Loucy (cell line): ENCODE measurements at regions not wholly inside any gene's neighbourhood (a gene's known extent, or its start where the extent isn't known, plus 50 kb on each side); places are given as distances from the start of the nearest gene placed in this dataset.
"Not testable (repeated sequence)": the region's sequence is repeated elsewhere in the genome, so short reads cannot be mapped to it uniquely, and the experiment has no call there.

Experiments
- H2AFZ ChIP-seq: fragments of 200-600 bp; sonication (generic); 2 replicates; pipeline ENCODE4 v1.6.0; 2016; ENCODE audit warnings: antibody characterized with exemption, mild to moderate bottlenecking, low read length, moderate library complexity
- H3F3A ChIP-seq: fragments of 200-600 bp; 2 replicates; pipeline ENCODE4 v1.6.0; 2016; ENCODE audit warnings: antibody characterized with exemption, low read depth, mild to moderate bottlenecking
- H3K27me3 ChIP-seq: fragments of 200-600 bp; sonication (generic); 2 replicates; pipeline ENCODE4 v1.6.1; 2014; ENCODE audit warnings: low read length, mild to moderate bottlenecking; ENCODE audit not compliant: insufficient read depth, poor library complexity, severe bottlenecking
- H3K36me3 ChIP-seq: fragments of 200-600 bp; sonication (generic); 2 replicates; pipeline ENCODE4 v1.6.1; 2016; ENCODE audit warnings: low read length; ENCODE audit not compliant: insufficient read depth
- H3K4me1 ChIP-seq: fragments of 200-600 bp; sonication (generic); 2 replicates; pipeline ENCODE4 v1.5.1; 2014; ENCODE audit warnings: low read length, mild to moderate bottlenecking; ENCODE audit not compliant: insufficient read depth, poor library complexity, severe bottlenecking
- H3K4me2 ChIP-seq: fragments of 200-600 bp; sonication (generic); 2 replicates; pipeline ENCODE4 v1.6.0; 2014; ENCODE audit warnings: antibody characterized with exemption, low read length, low read depth, mild to moderate bottlenecking; ENCODE audit not compliant: poor library complexity, severe bottlenecking
- H3K4me3 ChIP-seq: fragments of 200-600 bp; sonication (generic); 2 replicates; pipeline ENCODE4 v1.5.1; 2014; ENCODE audit warnings: low read length, mild to moderate bottlenecking, mixed read lengths; ENCODE audit not compliant: poor library complexity, severe bottlenecking
- H3K79me2 ChIP-seq: fragments of 200-600 bp; sonication (generic); 2 replicates; pipeline ENCODE4 v1.6.1; 2014; ENCODE audit warnings: low read length; ENCODE audit not compliant: insufficient read depth
- H3K9ac ChIP-seq: fragments of 200-600 bp; sonication (generic); 2 replicates; pipeline ENCODE4 v1.6.0; 2014; ENCODE audit warnings: mild to moderate bottlenecking, low read depth, low read length, moderate library complexity; ENCODE audit not compliant: poor library complexity, severe bottlenecking
- H3K9me2 ChIP-seq: fragments of 200-600 bp; sonication (generic); replicated peaks from 2 replicates; pipeline ENCODE4 v1.6.1; 2016; ENCODE audit warnings: low read depth, low read length, mixed read lengths
- H3K9me3 ChIP-seq: fragments of 200-600 bp; sonication (generic); 2 replicates; pipeline ENCODE4 v1.6.1; 2014; ENCODE audit warnings: mild to moderate bottlenecking, antibody characterized with exemption, low read length, low read depth; ENCODE audit not compliant: insufficient read depth
- H4K20me1 ChIP-seq: fragments of 200-600 bp; sonication (generic); 2 replicates; pipeline ENCODE4 v1.6.0; 2014; ENCODE audit warnings: antibody characterized with exemption, low read length, mild to moderate bottlenecking; ENCODE audit not compliant: insufficient read depth, poor library complexity, severe bottlenecking
- EZH2phosphoT487 ChIP-seq: fragments of 200-600 bp; IDR thresholded peaks from 2 replicates; pipeline ENCODE4 v1.6.1; 2018; ENCODE audit warnings: antibody characterized with exemption, mild to moderate bottlenecking, moderate library complexity, borderline replicate concordance
- TF ChIP-seq, protein P1 (sequence below): fragments of 200-600 bp; sonication (generic); conservative IDR thresholded peaks from 2 replicates; pipeline ENCODE4 v1.5.1; 2014; ENCODE audit warnings: mild to moderate bottlenecking, antibody characterized with exemption, low read length

DNA sequence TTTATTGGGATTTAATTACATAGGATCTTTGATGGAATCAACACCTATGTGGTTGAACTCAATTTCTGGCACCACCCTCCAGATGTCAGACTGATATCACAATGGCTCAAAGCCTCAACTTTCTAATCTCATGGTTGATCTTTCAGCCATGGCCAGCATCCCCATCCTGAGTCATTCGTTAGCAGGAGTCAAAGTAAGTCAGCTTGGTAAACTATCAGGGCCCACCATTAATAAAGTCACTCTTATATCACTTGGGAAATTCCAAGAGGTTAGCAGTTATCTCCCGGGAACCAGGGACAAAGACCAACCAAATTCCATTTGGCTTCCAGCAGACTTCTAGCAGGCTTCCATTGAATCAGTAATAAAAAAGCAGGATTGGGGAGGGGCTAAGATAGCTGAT lies 50.7 kb upstream of the TNFSF4 start:
- no peaks in the 10 kb centered on the region for H3K36me3 ChIP-seq
- H3K9me3 ChIP-seq: peaks cover 10% of the 10 kb centered on the region; the same call in 1 of the 2 replicates
- no peak overlapping the region for H2AFZ ChIP-seq
- H3K4me1 ChIP-seq: peaks cover 16% of the 10 kb centered on the region
- H3K9ac ChIP-seq: no peak overlapping the region
- TF ChIP-seq EZH2phosphoT487: no peak
- TF ChIP-seq, protein P1, sequence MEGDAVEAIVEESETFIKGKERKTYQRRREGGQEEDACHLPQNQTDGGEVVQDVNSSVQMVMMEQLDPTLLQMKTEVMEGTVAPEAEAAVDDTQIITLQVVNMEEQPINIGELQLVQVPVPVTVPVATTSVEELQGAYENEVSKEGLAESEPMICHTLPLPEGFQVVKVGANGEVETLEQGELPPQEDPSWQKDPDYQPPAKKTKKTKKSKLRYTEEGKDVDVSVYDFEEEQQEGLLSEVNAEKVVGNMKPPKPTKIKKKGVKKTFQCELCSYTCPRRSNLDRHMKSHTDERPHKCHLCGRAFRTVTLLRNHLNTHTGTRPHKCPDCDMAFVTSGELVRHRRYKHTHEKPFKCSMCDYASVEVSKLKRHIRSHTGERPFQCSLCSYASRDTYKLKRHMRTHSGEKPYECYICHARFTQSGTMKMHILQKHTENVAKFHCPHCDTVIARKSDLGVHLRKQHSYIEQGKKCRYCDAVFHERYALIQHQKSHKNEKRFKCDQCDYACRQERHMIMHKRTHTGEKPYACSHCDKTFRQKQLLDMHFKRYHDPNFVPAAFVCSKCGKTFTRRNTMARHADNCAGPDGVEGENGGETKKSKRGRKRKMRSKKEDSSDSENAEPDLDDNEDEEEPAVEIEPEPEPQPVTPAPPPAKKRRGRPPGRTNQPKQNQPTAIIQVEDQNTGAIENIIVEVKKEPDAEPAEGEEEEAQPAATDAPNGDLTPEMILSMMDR: no peak
- H3K79me2 ChIP-seq: no peaks in the 10 kb centered on the region
- no peaks in the 10 kb centered on the region for H3K9me2 ChIP-seq
- no peak overlapping the region for H3K4me3 ChIP-seq
- H3K4me2 ChIP-seq: no peak overlapping the region
- no peaks in the 10 kb centered on the region for H3F3A ChIP-seq
- H3K27me3 ChIP-seq: no peaks in the 10 kb centered on the region
- H4K20me1 ChIP-seq: no peaks in the 10 kb centered on the region

- Histone ChIP-seq H2AFZ (no peak overlapping the region), H3K36me3 (no peaks in the 10 kb centered on the region), H3K4me3 (no peak overlapping the region), H3K79me2 (no peaks in the 10 kb centered on the region), H4K20me1 (no peaks in the 10 kb centered on the region), H3K9me2 (no peaks in the 10 kb centered on the region), H3K27me3 (no peaks in the 10 kb centered on the region), H3K9ac (no peak overlapping the region), H3K4me1 (peaks cover 16% of the 10 kb centered on the region), H3F3A (no peaks in the 10 kb centered on the region), H3K9me3 (peaks cover 10% of the 10 kb centered on the region; the same call in 1 of the 2 replicates), H3K4me2 (no peak overlapping the region)
- TF ChIP-seq EZH2phosphoT487: no peak
Measured at GRCh38 chr1:173258479-173259264, 51.5 kb upstream of the TNFSF4 start.

DNA sequence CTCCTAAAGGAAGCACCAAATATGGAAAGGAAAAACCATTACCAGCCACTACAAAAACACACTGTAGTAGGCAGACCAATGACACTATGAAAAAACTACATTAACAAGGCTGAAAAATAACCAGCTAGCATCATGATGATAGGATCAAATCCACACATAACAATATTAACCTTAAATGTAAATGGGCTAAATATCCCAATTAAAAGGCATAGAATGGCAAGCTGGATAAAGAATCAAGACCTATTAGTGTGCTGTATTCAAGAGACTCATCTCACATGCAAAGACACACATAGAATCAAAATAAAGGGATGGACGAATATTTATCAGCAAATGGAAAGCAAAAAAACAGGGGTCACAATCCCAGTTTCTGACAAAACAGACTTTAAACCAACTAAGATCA lies 53.2 kb upstream of the TNFSF4 start:
- not testable (repeated sequence) for H3K4me1 ChIP-seq, H3K4me3 ChIP-seq, H3K36me3 ChIP-seq, H3K9ac ChIP-seq, H2AFZ ChIP-seq, H4K20me1 ChIP-seq, H3K27me3 ChIP-seq, H3K4me2 ChIP-seq, H3F3A ChIP-seq, H3K9me2 ChIP-seq, H3K79me2 ChIP-seq
- H3K9me3 ChIP-seq: peaks cover 10% of the 10 kb centered on the region; the same call in 1 of the 2 replicates

GRCh38 chr1:173266841-173267240 lies 59.7 kb upstream of the TNFSF4 start:
- TF ChIP-seq, protein P1: no peak
- no peak for TF ChIP-seq EZH2phosphoT487
- Histone ChIP-seq H4K20me1 (no peaks in the 10 kb centered on the region), H3K79me2 (no peaks in the 10 kb centered on the region)

More at GRCh38 chr1:173266841-173267240, 59.7 kb upstream of the TNFSF4 start:
- no peaks in the 10 kb centered on the region for H3K36me3 ChIP-seq
- no peaks in the 10 kb centered on the region for H3F3A ChIP-seq
- H3K9me3 ChIP-seq: 0 out of 2 replicates have a peak, but pooled peaks cover 1% of the 10 kb centered on the region
- H3K9ac ChIP-seq: no peak overlapping the region
- peaks cover 39% of the 10 kb centered on the region for H3K4me1 ChIP-seq
- H2AFZ ChIP-seq: no peak overlapping the region
- no peaks in the 10 kb centered on the region for H3K9me2 ChIP-seq
- H3K27me3 ChIP-seq: no peaks in the 10 kb centered on the region
- no peak overlapping the region for H3K4me3 ChIP-seq
- H3K4me2 ChIP-seq: peak overlapping the region; percentile 45
